HG03457 (cell line): ENCODE measurements at regions not wholly inside any gene's neighbourhood (a gene's known extent, or its start where the extent isn't known, plus 50 kb on each side); places are given as distances from the start of the nearest gene placed in this dataset.
"Not testable (repeated sequence)": the region's sequence is repeated elsewhere in the genome, so short reads cannot be mapped to it uniquely, and the experiment has no call there.

Source experiments
- ATAC-seq: cut with Tn5 transposase; IDR thresholded peaks from one replicate; pipeline ENCODE4 v1.9.1; 2021; ENCODE audit warnings: moderate number of reproducible peaks; ENCODE audit not compliant: unreplicated experiment

DNA sequence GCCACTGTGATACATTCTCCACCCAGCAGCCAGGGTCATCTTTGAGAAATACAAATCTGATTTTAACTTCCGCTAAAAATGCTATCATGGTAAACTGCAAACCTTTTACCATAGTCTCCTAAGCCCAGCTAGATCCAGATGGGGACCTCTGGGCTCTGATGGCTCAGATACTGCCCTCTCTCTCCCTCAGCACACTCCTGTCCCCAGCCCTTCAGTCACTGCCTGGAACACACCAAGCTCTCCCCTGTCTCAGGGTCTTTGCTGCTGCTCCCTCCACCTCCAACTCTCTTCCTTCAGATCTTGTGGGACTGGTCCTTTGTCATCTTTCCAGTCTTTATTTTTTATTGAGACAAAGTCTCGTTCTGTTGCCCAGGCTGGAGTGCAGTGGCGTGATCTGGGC is 65.1 kb downstream of the SPRY4 start:
- no peak for ATAC-seq

- no peak for ATAC-seq
These were observed 69.0 kb downstream of the SPRY4 start for GRCh38 chr5:142255831-142256230.

DNA sequence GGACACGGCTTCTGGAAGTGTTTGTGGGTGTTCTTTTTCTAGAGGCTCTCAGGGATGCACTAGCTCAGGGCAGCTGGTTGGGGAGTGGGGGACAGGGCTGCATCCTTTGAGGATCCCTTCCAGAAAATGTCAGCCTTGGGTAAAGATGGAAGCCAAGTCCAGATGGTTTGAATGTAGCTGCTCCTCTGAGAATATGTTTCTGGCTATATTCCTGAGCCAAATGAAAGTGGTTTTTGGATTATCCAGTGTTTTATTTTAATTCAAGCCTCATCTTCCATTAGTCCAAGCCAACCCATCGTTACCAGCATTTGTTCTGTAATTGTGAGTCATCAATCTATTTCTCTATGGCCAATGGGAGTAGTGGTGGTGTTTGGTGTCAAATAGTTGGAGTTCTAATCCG is 70.4 kb downstream of the SPRY4 start:
- ATAC-seq = no peak

DNA sequence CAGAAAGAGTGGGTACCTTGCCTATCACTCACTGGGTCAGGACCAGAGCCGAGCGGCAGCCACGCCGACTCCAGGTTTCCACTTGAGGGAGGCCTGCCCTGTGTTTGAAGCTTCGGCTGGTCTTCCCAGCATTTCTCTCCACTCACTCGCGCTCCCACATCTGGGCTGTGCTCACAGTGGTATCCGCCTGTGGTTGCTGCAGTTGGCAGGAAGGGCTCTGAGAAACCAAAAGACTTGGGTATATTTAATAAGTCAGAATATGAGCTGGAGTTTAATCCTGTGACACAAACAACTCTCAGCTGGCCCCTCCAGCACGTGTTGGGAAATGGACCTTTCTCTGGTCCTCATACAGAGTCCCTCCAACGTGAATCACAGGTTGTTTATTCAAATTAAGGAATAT is 70.9 kb downstream of the SPRY4 start:
- no peak for ATAC-seq

DNA sequence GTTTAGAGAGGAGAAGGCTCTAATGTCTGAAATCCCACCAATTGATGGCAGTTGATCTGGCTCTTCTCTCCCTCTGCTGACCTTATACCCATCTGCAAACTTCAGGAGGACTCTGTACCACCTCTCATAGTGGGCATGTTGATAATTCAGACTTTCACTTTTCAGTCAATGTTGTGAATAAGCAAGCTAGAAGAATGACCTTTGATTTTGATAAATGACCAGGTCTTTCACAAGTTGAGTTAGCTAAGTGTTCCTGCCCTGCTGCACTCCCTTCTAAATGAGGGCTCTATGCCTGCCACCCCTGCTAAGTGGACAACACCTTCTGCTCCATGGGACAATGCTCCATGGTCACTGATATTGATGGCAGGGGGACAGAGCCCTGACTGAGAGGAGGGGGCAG is 74.7 kb downstream of the SPRY4 start:
- no peak for ATAC-seq

DNA sequence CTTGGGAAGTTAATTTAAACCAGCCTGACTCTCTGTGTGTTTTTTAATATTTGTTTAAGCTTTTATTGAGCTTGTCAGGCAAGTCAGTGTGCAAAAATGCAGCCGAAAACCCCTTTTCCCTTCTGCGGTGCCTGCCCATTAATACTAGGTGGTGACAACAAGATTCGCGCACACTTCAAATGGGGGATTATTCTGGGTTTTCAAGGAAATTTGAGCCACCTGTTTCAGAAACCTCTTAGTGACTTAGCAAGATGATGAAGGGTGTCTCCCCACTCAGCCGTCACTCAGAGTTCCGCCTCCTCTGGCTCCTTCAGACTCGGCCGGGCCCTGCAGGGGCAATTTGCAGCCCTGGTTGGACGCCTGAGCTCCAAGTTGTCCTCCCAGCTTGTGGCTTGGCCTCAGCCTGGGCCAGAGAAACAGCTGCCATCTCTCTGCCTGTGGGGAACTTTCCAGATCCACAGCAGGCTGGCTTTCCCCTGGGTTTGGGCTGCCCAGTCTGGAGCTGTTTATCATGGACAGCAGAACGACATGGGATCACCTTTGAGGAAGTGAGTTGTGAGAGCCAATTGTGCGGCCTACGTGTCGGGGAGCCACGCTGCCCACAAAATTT is 75.9 kb downstream of the SPRY4 start:
- ATAC-seq = no peak

GRCh38 chr5:142246258-142246657 is 78.6 kb downstream of the SPRY4 start:
- no peak for ATAC-seq

DNA sequence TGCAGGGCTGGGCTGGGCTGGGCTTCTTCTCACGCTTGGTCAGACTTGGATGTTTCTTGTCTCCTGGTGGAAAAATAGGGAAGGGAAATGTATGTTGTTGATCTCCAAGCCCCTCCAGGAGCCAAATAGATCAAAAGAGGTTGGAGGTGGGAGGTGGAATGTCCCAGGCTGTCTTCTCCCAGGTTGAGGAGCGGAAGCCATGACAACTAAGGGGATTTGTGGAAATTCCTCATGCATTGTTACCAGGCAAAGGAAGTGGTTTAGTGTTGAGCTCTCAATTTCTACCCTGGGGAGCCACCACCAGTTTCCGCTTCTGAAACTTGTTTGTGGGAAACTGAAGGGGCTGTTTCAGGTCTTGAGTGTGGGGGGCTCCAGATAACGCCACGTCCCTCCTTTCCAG is 79.0 kb downstream of the SPRY4 start:
- no peak for ATAC-seq

- ATAC-seq = no peak
These were observed 80.4 kb downstream of the SPRY4 start for GRCh38 chr5:142244440-142244839.

GRCh38 chr5:142242272-142242671 is 82.5 kb downstream of the SPRY4 start:
- no peak for ATAC-seq

DNA sequence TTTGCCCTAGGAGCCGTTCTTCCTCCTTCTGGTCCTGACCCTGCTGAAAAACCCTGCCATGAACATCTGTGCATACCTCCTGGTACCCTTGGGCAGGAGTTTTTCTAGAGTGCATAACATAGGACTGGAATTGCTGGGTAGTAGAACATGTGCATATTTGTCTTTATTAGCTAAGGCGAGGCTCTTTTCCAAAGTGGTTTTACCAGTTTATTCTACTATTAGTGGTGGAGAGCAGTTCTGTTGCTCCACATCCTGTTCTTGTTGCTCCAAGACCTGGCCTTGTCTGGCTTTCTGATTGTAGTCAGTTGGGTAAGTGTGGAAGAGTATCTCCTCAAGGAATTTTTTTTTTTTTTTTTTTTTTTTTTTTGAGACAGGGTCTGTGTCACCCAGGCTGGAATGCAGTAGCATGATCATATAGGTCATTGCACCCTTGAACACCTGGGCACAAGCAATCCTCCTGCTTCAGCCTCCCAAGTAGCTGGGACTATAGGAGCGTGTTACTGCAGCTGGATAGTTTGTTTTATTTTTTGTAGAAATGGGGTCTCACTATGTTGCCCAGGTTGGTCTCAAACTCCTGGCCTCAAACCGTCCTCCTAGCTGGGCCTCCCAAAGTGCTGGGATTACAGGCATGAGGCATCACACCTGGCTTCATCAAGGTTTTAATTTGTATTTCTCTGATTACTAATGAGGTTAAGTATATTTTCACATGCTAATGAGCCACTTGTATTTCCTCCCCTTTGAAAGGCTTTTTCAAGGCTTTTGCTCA is 85.2 kb downstream of the SPRY4 start:
- no peak for ATAC-seq

DNA sequence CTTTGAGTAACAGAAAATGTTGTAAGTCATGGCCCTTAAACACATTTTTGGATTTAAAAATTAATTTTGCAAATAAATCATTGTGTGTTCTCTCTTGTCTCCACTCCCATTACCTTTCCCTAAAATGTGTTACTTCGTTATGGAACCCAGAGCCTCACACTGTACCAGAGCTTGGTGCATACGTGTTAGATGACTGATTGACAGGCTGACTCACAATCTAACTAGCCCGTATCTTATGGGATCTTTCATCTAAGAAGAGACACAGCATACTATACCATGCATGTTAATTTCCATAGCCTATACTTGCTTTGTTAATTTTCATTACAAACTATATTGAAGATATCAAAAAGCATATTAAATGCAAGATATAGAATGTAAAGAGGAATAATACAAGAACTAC is 87.1 kb downstream of the SPRY4 start:
- ATAC-seq = no peak

- not testable (repeated sequence) for ATAC-seq
These were observed 88.0 kb downstream of the SPRY4 start for GRCh38 chr5:142236673-142237290.

- ATAC-seq = no peak
These were observed 88.8 kb downstream of the SPRY4 start for GRCh38 chr5:142235870-142236672.

DNA sequence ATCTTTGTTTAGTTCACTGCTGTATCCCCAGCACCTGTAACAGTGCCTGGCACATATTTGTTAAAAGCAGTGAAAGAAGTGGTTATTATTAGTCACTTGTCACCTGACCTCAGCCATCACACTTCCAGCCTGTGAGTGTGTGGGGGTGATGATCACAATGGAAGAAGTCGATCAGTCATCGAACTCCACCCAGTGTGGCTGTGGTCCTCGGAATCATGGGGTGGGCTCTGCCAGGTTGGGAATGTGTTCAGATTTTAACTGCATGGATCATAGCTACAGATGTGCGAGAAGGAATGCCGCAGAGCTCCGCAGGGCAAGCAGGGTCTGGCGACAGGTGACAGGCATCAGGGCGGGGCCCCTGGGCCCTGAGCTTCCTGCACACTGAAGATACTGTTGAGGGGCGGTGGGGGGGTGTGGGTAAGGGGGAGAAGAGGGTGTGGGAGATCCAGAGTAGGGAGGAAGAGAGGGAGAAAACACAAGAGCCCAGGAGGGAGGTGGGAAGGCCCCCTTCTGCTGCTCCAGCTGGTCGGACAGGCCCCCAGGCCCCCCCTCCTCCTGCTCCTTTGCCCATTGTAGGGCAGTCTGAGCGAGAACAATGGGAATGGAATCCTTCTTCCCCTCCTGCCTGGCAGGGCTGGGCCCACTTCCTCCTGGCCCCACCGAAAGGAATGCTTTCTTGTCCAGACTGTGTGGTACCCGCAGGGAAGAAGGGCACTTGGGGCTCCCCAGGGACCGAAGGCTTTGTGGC is 89.6 kb downstream of the SPRY4 start:
- no peak for ATAC-seq

DNA sequence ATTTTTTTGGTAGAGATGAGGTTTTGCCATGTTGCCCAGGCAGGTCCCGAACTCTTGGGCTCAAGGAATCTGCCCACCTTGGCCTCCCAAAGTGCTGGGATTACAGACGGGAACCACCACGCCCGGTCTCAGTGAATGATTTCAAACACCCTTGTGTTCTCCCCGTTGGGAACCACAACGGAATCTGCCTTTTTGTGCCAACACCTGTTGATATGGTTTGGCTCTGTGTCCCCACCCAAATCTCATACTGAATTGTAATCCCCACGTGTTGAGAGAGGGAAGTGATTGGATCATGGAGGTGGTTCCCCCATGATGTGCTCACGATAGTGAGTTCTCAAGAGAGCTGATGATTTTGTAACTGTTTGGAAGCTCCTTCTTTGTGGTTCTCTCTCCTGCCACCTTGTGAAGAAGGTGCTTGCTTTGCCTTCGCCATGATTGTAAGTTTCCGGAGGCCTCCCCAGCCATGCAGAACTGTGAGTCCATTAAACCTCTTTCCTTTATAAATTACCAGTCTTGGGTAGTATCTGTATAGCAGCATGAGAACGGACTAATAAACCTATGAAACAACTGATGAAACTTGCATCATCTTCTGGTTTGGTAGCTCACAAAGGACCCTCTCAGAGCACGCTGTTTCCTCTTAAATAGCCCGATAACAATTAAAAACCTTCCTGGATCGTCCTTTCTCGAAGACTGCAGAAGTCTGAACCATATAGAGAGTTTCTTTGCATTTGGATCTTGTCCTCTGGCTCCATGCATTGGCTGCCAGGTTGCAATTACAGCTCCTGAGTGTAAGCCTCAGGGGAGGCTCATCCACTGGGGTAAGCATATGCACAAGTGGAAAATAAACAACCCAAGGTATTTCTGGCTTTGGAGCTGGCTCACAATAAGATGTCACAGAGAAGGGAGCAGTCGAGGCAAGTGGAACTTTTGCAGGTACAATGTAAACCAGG is 91.5 kb downstream of the SPRY4 start:
- ATAC-seq = no peak

DNA sequence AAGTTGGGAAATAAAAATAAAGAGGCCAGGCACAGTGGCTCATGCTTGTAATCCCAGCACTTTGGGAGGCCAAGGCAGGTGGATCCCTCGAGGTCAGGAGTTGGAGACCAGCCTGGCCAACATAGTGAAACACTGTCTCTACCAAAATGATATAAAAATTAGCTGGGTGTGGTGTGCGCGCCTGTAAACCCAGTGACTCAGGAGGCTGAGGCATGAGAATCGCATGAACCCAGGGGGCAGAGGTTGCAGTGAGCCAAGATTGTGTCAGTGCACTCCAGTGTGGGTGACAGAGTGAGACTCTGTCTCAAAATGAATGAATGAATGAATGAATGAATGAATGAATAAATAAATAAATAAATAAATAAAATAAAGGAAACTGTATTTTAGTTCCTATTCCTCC is 93.9 kb downstream of the SPRY4 start:
- not testable (repeated sequence) for ATAC-seq

GRCh38 chr5:142225141-142225540 is 99.7 kb downstream of the SPRY4 start:
- no peak for ATAC-seq

DNA sequence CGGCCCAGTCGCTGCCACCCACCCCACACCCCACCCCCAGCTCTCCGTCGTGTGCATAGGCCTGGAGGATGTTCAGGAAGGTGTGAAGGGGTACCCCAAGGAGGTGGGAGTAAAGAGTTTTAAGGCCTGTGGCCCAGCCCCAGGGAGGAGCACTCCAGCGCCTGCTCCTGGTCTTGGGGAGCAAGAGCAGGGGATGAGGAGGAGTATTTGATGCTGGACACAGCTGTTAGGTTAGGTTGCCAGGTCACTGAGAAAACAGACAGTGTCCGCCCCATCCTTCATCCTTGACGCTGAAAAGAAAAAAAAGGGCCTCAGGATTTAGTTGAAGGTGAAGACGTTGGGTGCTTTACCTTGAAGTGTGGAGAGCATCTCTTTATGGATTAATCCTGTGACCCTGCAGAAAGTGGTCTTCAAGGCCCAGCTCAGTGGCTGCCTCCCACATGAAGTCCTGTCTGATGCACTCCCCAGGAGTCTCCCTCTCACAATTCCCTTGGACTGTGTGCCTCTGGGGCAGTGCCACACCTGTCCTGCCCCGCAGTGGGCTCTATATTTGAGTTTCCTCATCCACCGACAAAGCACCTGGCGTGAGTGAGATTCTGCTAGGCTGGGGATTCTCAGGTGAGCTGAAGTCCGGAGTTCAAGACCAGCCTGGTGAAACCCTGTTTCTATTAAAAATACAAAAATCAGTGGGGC is 101.8 kb downstream of the SPRY4 start:
- ATAC-seq = peak; percentile 4
